GM19463 (cell line): ENCODE measurements at regions not wholly inside any gene's neighbourhood (a gene's known extent, or its start where the extent isn't known, plus 50 kb on each side); places are given as distances from the start of the nearest gene placed in this dataset.

Source experiments
- ATAC-seq: cut with Tn5 transposase; IDR thresholded peaks from one replicate; pipeline ENCODE4 v1.9.1; 2021; ENCODE audit warnings: mild to moderate bottlenecking, moderate library complexity; ENCODE audit not compliant: unreplicated experiment

DNA sequence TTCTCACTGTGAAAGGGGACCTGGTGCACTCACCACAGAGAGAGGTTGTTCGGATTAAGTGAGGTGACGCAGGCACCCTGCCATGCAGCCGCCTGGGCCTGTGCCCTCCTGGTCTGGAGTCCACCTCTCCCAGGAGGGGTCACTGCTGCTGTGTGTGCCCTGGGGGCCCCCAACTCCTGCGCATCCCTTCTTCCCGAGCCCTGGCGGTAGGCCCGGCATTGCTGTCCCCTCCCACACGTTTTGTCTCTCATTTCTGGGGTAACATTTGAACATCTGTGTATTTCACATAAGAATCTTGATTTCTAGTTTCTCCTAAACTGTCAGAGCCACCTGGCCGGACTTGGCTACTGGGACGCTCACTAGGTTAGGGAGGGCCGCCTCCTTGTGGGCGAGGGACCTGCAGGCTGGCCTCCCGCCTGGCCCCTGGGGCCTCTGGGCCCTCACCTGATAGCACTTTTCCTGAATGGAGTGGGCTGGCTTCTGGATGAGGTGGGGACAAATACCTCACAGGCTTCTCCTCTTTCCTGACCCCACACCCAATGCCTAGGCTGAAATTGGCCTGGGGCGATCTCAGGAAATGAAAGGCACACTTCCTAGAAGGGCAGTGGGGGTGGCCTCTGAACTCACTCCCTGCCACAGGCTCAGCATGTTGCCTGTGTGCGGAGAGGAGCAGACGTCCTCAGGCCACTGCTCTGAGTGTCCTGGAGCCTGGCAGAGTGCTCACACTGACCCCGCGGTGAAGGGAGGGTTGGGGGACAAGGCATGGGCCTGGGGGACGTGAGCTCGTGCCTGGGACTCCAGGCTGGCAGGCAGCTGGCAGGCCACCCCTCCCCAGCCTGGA, 104.2 kb upstream of the PRR23E start:
- no peak for ATAC-seq

DNA sequence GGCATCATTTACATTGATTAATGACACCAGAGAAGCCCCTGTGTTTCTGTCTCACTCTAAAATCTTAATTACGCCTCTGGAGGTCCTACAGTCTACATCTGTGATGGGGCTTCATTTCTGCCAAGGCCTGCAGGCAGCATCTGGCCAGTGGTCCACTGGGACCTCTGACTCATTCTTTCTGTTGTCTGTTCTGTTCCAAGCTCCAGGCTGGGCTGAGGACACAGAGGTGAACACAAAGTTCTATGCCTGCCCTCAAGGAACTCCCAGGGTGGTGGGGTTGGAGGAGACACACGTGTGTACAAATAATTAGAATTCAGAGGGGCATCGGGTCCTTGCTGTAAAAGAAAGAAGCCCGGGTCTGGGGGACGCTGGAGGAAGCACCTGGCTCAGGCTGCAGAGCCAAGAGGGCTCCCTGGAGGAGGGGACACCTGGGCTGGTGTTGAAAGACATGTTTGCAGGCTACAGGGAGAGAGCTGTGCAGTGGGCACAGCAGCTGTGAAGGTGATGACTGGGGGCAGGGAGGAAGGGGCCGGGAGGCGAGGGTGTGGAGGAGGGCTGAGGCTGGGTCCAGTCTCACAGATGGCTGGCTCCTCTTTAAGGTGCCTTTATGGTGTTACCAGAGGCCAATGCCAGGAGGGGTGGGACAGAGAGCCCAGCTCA, 103.3 kb upstream of the PRR23E start:
- no peak for ATAC-seq

DNA sequence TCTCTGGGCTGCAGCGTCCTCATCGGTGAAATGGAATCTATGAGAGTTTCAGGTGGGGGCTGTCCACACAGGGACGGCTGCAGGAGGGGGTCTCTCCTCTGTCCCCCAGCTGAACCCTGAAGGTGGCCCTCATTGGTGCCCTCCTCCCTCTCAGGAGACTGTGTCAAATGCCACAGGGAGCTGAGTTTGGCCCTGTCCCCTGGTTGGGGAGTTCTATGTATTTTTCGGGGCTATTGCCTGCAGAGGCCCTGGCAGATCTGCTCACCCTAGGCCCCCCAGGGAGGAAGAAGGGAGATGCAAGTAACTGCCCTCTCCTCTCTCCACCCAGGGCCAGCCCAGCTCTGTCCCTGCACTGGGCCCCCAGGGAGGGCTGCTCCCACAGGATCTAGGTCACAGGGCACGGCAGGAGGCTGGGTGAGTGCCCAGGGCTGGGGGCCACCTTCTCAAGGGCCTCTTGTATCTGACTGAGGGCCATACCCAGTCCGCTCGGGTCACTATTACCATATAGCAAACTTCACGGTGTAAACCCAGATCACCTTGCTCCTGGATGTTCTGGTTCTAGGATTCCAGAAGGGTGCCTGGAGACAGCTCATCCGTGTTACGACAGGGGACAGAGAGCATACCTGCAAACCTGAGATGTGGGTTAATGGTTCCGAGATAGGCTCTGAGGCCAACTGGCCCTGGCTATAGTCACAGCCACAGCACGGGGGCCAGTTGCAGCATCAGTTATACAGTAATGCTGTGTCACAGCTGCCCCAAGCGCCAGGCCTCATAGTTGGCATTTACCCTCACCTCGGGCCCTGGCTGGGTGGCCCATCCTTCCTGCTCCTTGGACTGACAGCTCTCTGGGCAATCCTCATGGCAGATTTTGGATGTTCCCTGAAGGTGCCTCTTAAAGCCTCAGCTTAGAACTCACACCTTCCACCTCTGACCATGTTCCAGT, 102.4 kb upstream of the PRR23E start:
- ATAC-seq: no peak

DNA sequence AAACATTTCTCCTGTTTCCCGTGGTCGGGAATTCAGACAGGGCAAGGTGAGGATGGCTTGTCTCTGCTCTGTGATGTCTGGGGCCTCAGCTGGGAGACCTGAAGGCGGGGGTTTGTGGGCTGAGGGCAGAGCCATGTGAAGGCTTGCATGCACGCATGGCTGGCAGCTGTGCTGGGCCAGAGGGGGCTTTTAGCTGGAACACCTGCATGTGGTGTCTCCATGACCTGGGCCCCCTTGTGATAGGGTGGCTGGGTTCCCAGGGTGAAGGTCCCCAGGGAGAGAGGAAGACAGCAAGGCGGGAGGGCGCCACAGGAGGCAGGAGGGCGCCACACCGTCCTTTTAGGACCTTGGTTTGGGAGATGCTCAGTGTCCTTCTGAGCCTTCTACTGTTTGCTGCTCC, 101.6 kb upstream of the PRR23E start:
- no peak for ATAC-seq

DNA sequence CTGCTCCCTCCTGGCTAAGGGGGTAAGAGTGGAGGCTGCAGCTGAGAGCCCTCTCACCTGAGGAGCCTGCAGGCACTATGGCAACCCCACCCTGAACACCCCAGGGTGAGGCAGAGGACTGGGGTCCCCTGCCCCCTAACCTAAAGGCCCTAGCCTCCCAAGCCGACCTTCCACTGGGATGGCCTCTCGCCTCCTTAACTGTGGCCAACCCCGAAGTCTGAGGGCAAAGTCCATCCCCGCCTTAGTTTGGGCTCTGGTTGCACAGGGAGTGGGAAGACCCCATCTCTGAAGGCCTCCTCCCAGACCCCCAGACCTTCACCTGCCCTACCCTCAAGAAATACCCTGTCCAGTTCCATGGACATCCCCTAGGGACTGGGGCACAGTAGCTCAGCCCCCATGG, 100.6 kb upstream of the PRR23E start:
- ATAC-seq: no peak

DNA sequence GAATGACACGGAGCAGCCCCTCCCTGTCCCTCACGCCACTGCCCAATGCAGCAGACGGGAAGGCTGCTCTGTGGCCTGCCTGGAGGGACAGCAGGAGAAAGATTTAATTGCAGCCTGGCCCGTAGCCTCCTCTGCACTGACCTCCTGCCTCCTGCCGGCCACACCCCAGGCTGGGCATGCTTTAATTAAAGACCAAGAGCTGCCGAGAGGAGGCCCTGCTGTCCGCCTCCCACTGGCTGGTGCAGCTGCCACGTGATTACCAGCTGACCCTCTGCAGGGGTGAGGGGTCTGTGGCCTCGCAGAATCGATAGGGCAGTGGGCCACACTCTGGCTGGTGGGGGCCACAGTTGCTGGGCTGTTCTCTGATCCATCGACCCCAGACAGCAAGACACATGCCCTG, 100.2 kb upstream of the PRR23E start:
- no peak for ATAC-seq

DNA sequence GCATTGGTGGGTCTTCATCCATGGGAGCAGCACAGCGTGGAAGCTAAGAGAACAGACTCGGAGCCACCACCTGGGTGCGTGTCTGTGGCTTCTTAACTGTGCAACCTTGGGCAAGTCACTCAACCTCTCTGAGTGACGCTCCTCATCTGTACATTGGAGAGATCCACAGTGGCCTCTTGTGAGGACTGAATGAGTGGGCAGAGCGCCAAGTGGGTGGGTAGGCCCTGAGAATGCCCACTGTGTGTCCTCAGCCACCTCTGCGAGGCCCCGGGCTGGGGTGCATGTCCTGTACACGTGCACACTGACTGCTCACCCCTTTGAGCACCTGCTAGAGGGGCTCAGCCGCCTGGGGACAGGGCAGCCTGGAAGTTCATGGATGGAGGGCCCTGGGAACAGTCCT, 99.6 kb upstream of the PRR23E start:
- ATAC-seq: no peak

DNA sequence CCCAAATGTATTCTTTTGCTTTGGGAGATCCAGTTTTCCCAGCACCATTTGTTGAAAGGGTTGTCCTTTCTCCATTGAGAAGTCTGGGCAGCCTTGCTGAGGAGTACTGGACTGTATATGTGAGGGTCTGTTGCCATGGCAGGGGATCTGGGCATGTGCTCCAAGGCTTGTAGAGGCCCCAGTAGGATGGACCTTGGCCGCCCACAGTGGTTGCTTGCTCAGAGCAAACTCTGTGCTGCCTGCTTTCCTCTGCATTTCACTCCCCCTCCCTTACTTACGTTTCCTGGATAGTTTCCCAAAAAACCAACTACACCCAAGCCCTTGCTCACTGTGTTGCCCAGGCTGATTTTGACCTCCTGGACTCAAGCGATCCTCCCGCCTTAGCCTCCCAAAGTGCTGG, 97.2 kb upstream of the PRR23E start:
- no peak for ATAC-seq

DNA sequence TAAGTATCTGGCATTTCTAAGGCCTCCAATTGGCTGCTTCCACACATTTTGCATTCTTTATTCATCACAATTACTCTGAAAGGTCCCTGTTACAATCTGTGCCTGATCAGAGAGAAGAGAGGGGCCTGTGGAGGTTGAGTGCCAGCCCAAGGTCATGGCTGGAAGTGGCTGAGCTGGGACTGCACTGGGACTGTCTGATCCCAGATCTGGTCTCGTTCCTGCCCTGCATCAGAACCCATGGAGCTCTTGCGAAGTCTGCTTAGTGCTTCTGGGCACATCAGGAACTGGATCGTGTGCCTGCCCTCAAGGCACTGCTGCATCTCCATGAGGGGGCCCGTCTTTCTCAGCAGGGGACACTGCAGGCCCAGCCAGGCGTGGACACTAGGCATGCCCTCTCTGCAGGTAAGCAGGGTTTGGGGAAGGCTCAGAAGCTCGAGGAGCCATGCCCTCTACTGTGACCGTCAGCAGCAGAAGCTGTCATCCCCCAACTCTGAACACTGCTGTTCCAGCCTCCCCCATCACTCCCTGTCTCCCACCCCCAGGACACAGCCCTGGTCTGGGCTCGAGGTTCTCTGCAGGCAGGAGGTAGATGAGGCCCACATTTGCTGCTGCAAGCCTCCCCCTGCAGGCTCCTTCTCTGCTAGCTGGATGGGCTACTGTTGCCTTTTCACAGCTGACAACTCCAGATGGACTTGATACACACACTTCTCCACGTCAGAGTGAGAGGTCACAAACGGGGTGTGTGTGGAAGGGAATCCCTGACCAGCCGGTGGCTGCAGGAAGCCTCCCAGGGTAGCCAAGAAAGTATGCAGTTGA, 96.5 kb upstream of the PRR23E start:
- no peak for ATAC-seq

DNA sequence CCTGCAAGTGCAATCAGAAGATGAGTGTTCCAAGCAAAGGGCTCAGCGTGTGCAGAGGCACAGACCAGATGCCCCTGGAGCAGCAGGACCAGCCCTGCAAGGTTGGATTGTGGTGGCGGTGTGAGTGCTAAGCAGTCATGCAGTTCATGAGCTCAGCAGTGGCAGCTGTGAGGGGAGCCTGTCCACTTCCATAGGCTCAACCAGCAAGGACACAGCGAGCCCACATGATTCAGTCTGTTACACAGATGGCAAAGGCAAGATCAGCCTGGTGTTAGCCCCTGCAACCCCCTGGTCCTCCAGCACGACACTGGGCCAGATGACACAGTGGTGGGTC, 95.9 kb upstream of the PRR23E start:
- ATAC-seq: no peak

DNA sequence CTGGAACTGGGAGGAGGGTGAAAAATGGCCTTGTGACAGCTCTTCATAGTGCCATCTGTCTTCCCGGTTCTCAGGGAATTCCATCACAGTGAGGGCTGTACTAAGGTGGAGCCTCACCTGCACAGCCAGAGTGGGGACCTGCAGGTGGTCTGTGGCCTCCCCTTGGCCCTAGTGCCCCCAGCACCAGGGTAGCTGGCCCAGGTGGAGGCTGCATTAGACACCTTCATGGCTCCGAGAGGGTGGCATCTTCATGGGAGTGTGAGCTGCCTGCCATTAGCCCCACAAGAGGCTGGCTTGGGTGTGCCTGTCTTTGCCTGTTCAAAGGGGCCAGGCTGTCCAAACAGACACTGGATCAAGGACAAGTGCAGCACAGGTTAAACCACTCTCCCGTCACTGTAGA, 95.5 kb upstream of the PRR23E start:
- ATAC-seq: no peak

DNA sequence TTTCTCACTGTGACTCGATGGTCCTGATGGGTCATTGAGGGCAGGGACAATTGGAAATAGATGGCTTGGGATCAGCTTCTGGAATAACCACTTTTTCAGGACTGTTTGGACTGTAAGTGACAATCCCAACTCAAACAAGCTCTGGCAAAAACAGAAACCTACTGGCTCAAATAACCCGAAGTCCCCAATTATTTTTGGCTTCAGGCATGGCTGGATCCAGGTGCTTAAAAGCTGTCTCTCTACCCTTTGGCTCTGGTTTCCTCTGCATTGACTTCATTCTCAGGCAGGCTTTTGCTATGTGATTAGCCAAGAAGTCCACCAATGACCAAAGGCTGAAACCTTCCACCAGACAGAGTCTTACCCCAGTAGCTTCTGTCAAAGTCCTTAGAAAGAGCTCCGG, 92.9 kb upstream of the PRR23E start:
- ATAC-seq: no peak

DNA sequence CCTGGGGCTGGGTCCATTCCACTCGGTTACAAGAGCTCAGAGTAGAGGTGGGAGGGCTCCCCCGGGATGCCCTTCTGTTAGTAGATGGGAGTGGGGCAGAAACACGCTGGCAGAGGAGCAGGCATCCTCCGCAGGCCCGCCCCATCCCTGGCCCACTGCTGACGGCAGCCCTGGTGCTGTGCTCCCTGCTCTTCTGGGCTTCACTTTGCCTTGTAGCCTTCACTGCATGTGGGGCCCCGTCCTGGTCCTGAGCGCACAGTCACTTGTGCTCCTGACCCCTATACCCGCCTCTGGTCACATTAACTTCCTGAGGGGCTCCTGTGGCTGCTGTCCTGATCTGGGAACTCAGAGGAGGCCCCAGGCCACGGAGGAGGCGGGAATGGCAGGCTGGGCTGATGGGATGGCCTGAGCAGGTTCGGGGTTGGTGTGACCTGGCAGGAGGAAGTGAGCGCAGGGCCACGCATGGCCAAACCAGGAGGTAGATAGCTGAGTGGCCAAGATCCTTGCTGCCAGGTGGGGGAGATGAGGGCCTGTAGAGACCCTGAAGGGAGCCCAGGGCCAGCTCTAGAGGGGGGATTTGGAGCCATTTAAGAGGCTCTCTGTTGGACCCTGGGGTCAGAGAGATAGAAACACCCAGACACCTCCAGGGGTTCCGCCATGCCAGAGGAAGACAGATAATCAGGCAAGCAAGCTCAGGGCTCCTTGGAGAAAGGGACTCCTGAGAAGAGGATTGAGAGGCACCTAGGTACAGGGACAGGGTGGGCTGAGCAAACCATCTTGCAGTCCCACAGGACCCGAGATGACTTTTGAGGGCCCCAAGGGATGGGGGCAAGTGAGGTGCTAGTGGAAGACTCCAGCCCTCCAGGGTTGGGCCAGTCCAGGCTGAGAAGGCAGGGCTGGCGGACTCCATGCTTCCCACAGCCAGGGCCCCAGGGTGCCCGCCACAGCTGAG, 92.2 kb upstream of the PRR23E start:
- no peak for ATAC-seq

DNA sequence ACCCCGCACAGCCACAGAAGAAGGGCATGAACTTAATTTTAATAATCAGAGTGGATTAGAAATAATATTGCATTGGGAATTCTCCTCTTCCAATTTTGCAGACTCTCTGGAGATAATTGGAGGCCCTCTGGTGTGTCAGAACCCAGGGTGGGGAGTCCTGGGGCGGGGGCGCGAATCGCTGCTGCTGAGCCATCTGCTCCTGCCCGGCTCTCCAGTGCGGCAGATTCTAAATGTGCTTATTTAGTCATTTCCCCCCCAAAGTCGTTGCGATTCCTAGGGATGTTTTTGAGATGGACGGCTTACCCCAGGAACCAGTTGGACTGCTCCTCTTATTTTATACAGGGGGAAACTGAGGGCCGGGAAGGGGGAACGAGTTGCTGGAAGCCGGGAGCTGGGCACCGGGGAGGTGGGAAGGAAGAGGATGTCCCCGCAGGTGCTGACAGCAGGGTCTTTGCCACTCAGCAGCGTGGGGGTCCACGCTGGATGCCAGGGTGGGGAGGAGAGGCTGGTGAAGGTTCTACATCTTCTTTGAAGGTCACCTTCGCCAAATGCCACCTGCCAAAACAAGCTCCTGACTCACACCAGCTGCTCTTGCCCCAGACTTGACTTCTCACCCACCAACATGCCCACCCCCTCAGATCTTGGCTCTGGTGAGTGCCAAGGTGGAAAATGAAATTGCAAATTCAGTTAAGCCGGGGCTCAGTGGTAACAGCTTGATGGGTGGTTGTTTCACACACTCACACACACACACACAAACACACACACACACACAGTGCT, 91.3 kb upstream of the PRR23E start:
- ATAC-seq: no peak

DNA sequence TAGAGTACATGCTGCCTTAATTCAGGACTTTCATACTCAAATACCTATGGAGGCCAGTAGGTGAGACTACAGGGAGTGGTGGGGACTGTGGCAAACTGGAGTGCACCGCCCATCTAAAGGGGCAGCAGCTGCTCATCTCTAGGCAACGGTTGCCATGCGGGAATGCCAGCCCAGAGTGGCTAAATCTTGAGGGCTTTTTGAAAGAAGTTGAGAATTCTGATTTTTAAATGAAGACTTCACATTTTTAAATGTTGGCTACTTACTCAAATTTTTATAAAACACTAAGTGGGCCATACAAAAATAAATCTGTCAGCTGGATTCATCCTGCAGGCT, 90.8 kb upstream of the PRR23E start:
- no peak for ATAC-seq

DNA sequence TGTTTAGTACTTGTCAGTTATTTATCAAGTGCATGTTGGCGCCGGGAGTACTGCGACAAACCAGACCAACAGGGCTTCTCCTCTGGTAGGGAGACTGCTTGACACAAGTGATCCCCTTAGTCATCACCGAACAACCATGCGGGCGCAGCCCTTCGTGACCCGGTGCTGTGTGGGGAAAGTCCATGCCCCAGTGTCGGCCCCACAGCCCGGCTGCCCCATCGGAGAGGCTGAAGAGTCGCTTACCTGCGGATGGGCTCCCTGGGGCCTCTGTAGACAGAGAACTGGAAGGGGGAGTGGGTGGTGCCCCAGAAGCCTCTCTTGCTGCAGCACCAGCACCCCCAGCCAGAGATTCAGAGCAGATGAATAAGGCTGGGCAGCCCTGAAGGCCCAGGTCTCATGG, 90.3 kb upstream of the PRR23E start:
- no peak for ATAC-seq

DNA sequence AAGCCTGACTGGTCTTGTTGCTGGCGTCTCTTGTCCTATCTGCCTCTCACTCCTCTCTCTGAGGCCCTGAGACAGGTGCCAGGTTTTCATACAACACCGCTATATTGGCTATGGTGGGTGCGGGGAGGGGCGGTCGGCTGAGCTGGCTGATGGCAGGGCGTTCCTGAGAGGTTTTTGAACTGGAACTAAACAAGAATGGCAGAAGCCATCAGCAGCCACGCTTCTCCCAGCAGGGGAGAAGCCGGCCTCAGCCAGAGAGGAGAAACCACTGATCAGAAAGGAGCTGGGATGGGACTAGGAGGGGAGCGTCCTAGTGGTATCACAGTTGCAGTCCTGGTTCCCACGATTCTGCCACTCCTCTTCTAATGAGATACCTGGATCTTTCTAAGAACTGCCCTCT, 89.9 kb upstream of the PRR23E start:
- ATAC-seq: no peak

DNA sequence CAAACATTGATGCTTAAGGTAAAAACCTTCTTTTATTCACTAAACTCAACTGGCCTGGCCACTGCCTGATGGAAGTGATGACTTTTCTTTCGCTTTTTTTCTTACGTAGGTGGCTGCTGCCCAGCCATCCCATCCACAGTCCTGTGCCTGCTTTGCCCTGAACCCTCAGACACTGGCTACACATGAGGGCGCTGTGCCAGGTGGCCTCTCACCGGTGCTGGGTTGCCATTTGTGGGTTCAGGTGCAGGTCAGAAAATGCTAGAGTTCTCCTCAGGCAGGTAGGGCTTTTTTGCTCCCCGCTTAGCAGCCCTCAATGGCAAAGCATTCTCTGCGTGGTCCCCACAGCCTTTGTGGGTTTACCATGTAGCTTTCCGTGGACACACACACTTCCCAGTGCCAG, 88.3 kb upstream of the PRR23E start:
- ATAC-seq: no peak

DNA sequence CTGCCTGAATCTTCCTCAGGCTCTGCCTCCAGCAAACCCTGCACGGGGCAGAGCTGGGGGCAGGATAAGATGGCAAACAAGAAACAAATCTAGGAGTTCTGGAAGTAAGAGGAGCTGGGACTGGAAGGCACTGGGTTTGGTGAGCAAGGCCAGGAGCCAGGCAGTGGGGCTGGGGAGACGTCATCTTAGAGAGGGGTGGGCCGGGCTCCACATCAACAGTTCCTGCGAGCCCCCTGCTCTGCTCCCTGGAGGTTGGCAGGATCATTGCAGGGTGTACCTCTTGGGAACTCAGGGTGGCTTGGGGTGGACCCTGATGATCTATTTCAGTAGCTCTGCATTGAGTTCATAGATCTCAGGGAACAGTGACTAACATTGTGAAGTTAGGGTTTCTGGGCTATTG, 87.3 kb upstream of the PRR23E start:
- no peak for ATAC-seq
